H7 (cell line): ENCODE measurements at regions not wholly inside any gene's neighbourhood (a gene's known extent, or its start where the extent isn't known, plus 50 kb on each side); places are given as distances from the start of the nearest gene placed in this dataset.

Source experiments
- DNase-seq: peaks from one replicate; pipeline ENCODE4 v3.0.0; 2012
- H3K27me3 ChIP-seq: 2 replicates; pipeline ENCODE4 v1.6.0; 2011; ENCODE audit warnings: mild to moderate bottlenecking, low read length; ENCODE audit not compliant: control insufficient read depth, insufficient read depth
- H3K36me3 ChIP-seq: replicated peaks from 2 replicates; pipeline ENCODE4 v1.5.1; 2011; ENCODE audit warnings: low read length; ENCODE audit not compliant: control insufficient read depth, insufficient read depth
- H3K4me3 ChIP-seq: 2 replicates; pipeline ENCODE4 v1.5.1; 2011; ENCODE audit warnings: low read depth, mild to moderate bottlenecking, control low read depth, low read length, moderate library complexity; ENCODE audit not compliant: insufficient read depth

- no peak for DNase-seq
- H3K27me3 ChIP-seq = no peaks in the 10 kb centered on the region
- no peaks in the 10 kb centered on the region for H3K36me3 ChIP-seq
- no peak overlapping the region for H3K4me3 ChIP-seq
Measured at GRCh38 chr2:176544557-176544956, 275.3 kb downstream of the MTX2 start.

- DNase-seq = no peak
- H3K36me3 ChIP-seq = no peaks in the 10 kb centered on the region
- H3K4me3 ChIP-seq = no peak overlapping the region
- H3K27me3 ChIP-seq = no peaks in the 10 kb centered on the region
Measured at GRCh38 chr2:176544991-176545956, 276.0 kb downstream of the MTX2 start.

GRCh38 chr2:176546550-176546949 lies 277.3 kb downstream of the MTX2 start:
- H3K4me3 ChIP-seq = no peak overlapping the region
- DNase-seq = no peak
- H3K36me3 ChIP-seq = no peaks in the 10 kb centered on the region
- no peaks in the 10 kb centered on the region for H3K27me3 ChIP-seq

- no peaks in the 10 kb centered on the region for H3K36me3 ChIP-seq
- DNase-seq = no peak
Measured at GRCh38 chr2:176552501-176553135, 283.4 kb downstream of the MTX2 start.

GRCh38 chr2:176553685-176554100 lies 284.5 kb downstream of the MTX2 start:
- H3K4me3 ChIP-seq = peak overlapping the region; percentile 23
- peak; percentile 67 for DNase-seq
- no peaks in the 10 kb centered on the region for H3K36me3 ChIP-seq
- peaks cover 5% of the 10 kb centered on the region; the same call in 1 of the 2 replicates for H3K27me3 ChIP-seq

More at GRCh38 chr2:176552501-176553135, 283.4 kb downstream of the MTX2 start:
- Histone ChIP-seq H3K27me3 (peaks cover 5% of the 10 kb centered on the region; the same call in 1 of the 2 replicates), H3K4me3 (no peak overlapping the region)

- H3K36me3 ChIP-seq = no peaks in the 10 kb centered on the region
- peaks cover 5% of the 10 kb centered on the region; the same call in 1 of the 2 replicates for H3K27me3 ChIP-seq
- peak; percentile 77 for DNase-seq
- peak overlapping the region; percentile 23 for H3K4me3 ChIP-seq
Measured at GRCh38 chr2:176554101-176555048, 285.1 kb downstream of the MTX2 start.

- Histone ChIP-seq H3K27me3 (peaks cover 5% of the 10 kb centered on the region; the same call in 1 of the 2 replicates), H3K4me3 (no peak overlapping the region), H3K36me3 (no peaks in the 10 kb centered on the region)
- no peak for DNase-seq
Measured at GRCh38 chr2:176555112-176555511, 285.9 kb downstream of the MTX2 start.

- no peak for DNase-seq
- Histone ChIP-seq H3K36me3 (no peaks in the 10 kb centered on the region), H3K4me3 (no peak overlapping the region), H3K27me3 (peaks cover 5% of the 10 kb centered on the region; the same call in 1 of the 2 replicates)
Measured at GRCh38 chr2:176555781-176556180, 286.5 kb downstream of the MTX2 start.

GRCh38 chr2:176556373-176556772 lies 287.1 kb downstream of the MTX2 start:
- Histone ChIP-seq H3K27me3 (peaks cover 5% of the 10 kb centered on the region; the same call in 1 of the 2 replicates), H3K36me3 (no peaks in the 10 kb centered on the region), H3K4me3 (no peak overlapping the region)
- no peak for DNase-seq

- Histone ChIP-seq H3K4me3 (no peak overlapping the region), H3K36me3 (no peaks in the 10 kb centered on the region), H3K27me3 (peaks cover 5% of the 10 kb centered on the region; the same call in 1 of the 2 replicates)
- no peak for DNase-seq
Measured at GRCh38 chr2:176557821-176558220, 288.6 kb downstream of the MTX2 start.

- H3K4me3 ChIP-seq = no peak overlapping the region
- no peak for DNase-seq
- H3K27me3 ChIP-seq = peaks cover 5% of the 10 kb centered on the region; the same call in 1 of the 2 replicates
Measured at GRCh38 chr2:176558574-176559140, 289.4 kb downstream of the MTX2 start.

GRCh38 chr2:176560296-176560695 lies 291.1 kb downstream of the MTX2 start:
- Histone ChIP-seq H3K27me3 (peaks cover 5% of the 10 kb centered on the region; the same call in 1 of the 2 replicates), H3K4me3 (no peak overlapping the region), H3K36me3 (no peaks in the 10 kb centered on the region)
- no peak for DNase-seq

More at GRCh38 chr2:176558574-176559140, 289.4 kb downstream of the MTX2 start:
- H3K36me3 ChIP-seq = no peaks in the 10 kb centered on the region

GRCh38 chr2:176561706-176562105 lies 292.5 kb downstream of the MTX2 start:
- H3K4me3 ChIP-seq = no peak overlapping the region
- peaks cover 2% of the 10 kb centered on the region; the same call in 1 of the 2 replicates for H3K27me3 ChIP-seq
- DNase-seq = no peak
- H3K36me3 ChIP-seq = no peaks in the 10 kb centered on the region
